ENCODE measurements at regions not wholly inside any gene's neighbourhood (a gene's known extent, or its start where the extent isn't known, plus 50 kb on each side); places are given as distances from the start of the nearest gene placed in this dataset.

GRCh38 chr3:124119056-124119716 lies 127.3 kb upstream of the ROPN1 start:
- Histone ChIP-seq H3K36me3 (ENCODE audit: control insufficient read depth, insufficient read depth, low read length) (no peaks in the 10 kb centered on the region), H3K4me3 (replicated peaks in 1 of 4; ENCODE audit: control extremely low read depth in 1 of 4, insufficient read depth in 1 of 4, low read depth in 3 of 4, low read length in 4 of 4) (no peak overlapping the region), H3K4me1 (ENCODE audit: control insufficient read depth, extremely low read depth, insufficient read depth, low read length) (peaks cover 33% of the 10 kb centered on the region), H3K27me3 (ENCODE audit: control insufficient read depth, insufficient read depth, low read length) (no peaks in the 10 kb centered on the region), H3K27ac (ENCODE audit: insufficient read depth, low read length) (peak overlapping the region; percentile 29), H3K9me3 (ENCODE audit: control insufficient read depth, insufficient read depth, low read depth, low read length) (no peaks in the 10 kb centered on the region), H2AFZ (ENCODE audit: low read length) (no peak overlapping the region), H3K9ac (ENCODE audit: insufficient read depth, low read length) (no peak overlapping the region), H3K4me2 (ENCODE audit: extremely low read depth, insufficient read depth, low read length) (peak overlapping the region; percentile 50), H3K79me2 (ENCODE audit: control insufficient read depth, insufficient read depth, low read length) (no peaks in the 10 kb centered on the region), H4K20me1 (ENCODE audit: control insufficient read depth, extremely low read depth, insufficient read depth, low read length) (no peaks in the 10 kb centered on the region)
- TF ChIP-seq EZH2 (IDR thresholded peaks at IDR 0.05; ENCODE audit: low read length, missing control alignments) = no peak
- TF ChIP-seq, protein P1, sequence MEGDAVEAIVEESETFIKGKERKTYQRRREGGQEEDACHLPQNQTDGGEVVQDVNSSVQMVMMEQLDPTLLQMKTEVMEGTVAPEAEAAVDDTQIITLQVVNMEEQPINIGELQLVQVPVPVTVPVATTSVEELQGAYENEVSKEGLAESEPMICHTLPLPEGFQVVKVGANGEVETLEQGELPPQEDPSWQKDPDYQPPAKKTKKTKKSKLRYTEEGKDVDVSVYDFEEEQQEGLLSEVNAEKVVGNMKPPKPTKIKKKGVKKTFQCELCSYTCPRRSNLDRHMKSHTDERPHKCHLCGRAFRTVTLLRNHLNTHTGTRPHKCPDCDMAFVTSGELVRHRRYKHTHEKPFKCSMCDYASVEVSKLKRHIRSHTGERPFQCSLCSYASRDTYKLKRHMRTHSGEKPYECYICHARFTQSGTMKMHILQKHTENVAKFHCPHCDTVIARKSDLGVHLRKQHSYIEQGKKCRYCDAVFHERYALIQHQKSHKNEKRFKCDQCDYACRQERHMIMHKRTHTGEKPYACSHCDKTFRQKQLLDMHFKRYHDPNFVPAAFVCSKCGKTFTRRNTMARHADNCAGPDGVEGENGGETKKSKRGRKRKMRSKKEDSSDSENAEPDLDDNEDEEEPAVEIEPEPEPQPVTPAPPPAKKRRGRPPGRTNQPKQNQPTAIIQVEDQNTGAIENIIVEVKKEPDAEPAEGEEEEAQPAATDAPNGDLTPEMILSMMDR (conservative IDR thresholded peaks at IDR 0.05 in 1 of 2, IDR thresholded peaks at IDR 0.05 in 1 of 2; ENCODE audit: low read depth in 1 of 2, low read length in 2 of 2) = no peak
- peak; percentile 76 to 91 for DNase-seq (ENCODE audit: low read depth in 2 of 2)

DNA sequence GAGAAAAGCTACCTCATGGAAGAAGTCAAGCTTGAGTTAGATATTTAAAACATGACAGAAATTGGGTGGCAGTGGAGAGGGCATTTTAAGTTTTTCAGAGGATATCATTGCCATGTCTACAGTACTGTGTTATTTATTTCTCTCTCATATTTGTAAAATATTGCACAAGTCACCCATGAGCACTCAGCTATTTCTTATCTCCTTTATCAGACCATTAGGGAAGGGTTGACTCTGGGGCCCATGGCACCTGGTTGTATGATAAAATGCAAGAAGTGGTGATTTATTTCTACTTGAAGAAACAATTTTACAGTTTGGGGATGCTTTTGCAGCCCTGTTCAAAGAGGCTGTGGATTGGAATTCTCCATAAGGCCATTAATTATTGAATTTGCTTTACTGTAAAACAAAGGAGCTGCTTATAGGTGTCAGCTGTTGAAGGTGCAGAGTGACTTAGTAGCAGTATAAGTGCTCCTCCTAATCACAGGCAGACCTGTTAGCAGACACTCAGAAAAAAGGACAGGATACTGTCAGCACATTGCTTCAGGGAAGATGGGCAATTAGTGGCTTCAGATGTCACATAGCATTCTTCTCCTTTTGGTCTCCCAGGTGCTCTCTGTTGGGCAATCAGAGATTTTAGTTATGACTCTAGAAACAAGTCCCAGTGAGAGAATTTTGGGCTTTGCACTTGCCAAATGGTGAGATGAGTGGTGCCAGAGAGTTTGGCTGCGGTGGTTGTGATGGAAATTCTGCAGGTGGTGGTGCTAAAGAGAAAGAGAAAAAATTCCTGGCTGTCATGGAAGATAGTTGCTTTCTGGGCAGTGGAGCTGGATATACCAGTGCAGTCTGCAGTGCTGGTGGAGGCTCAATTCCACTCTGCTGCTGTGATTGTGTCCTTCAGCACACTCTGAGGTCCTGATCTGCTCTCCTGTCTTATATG lies 129.7 kb upstream of the ROPN1 start:
- no peak for DNase-seq (ENCODE audit: low read depth in 2 of 2)
- no peak overlapping the region for H3K4me3 ChIP-seq (replicated peaks in 1 of 4; ENCODE audit: control extremely low read depth in 1 of 4, insufficient read depth in 1 of 4, low read depth in 3 of 4, low read length in 4 of 4)
- TF ChIP-seq, protein P1 (conservative IDR thresholded peaks at IDR 0.05 in 1 of 2, IDR thresholded peaks at IDR 0.05 in 1 of 2; ENCODE audit: low read depth in 1 of 2, low read length in 2 of 2) = no peak
- no peak for TF ChIP-seq EZH2 (IDR thresholded peaks at IDR 0.05; ENCODE audit: low read length, missing control alignments)
- H3K27ac ChIP-seq (ENCODE audit: insufficient read depth, low read length) = no peak overlapping the region
- peaks cover 28% of the 10 kb centered on the region for H3K4me1 ChIP-seq (ENCODE audit: control insufficient read depth, extremely low read depth, insufficient read depth, low read length)
- no peaks in the 10 kb centered on the region for H3K9me3 ChIP-seq (ENCODE audit: control insufficient read depth, insufficient read depth, low read depth, low read length)
- H2AFZ ChIP-seq (ENCODE audit: low read length) = no peak overlapping the region
- H3K79me2 ChIP-seq (ENCODE audit: control insufficient read depth, insufficient read depth, low read length) = no peaks in the 10 kb centered on the region
- H3K4me2 ChIP-seq (ENCODE audit: extremely low read depth, insufficient read depth, low read length) = no peak overlapping the region
- H3K27me3 ChIP-seq (ENCODE audit: control insufficient read depth, insufficient read depth, low read length) = no peaks in the 10 kb centered on the region
- H3K9ac ChIP-seq (ENCODE audit: insufficient read depth, low read length) = no peak overlapping the region
- H3K36me3 ChIP-seq (ENCODE audit: control insufficient read depth, insufficient read depth, low read length) = no peaks in the 10 kb centered on the region
- no peaks in the 10 kb centered on the region for H4K20me1 ChIP-seq (ENCODE audit: control insufficient read depth, extremely low read depth, insufficient read depth, low read length)

GRCh38 chr3:124125315-124125714 lies 133.4 kb upstream of the ROPN1 start:
- H3K9me3 ChIP-seq (ENCODE audit: control insufficient read depth, insufficient read depth, low read depth, low read length) = no peaks in the 10 kb centered on the region
- H3K27me3 ChIP-seq (ENCODE audit: control insufficient read depth, insufficient read depth, low read length) = no peaks in the 10 kb centered on the region
- H3K4me1 ChIP-seq (ENCODE audit: control insufficient read depth, extremely low read depth, insufficient read depth, low read length) = no peaks in the 10 kb centered on the region
- no peak overlapping the region for H3K4me3 ChIP-seq (replicated peaks in 1 of 4; ENCODE audit: control extremely low read depth in 1 of 4, insufficient read depth in 1 of 4, low read depth in 3 of 4, low read length in 4 of 4)
- DNase-seq (ENCODE audit: low read depth in 2 of 2) = no peak
- no peak overlapping the region for H2AFZ ChIP-seq (ENCODE audit: low read length)
- H3K36me3 ChIP-seq (ENCODE audit: control insufficient read depth, insufficient read depth, low read length) = no peaks in the 10 kb centered on the region
- H3K4me2 ChIP-seq (ENCODE audit: extremely low read depth, insufficient read depth, low read length) = no peak overlapping the region
- H3K27ac ChIP-seq (ENCODE audit: insufficient read depth, low read length) = no peak overlapping the region
- TF ChIP-seq, protein P1 (conservative IDR thresholded peaks at IDR 0.05 in 1 of 2, IDR thresholded peaks at IDR 0.05 in 1 of 2; ENCODE audit: low read depth in 1 of 2, low read length in 2 of 2) = no peak
- TF ChIP-seq EZH2 (IDR thresholded peaks at IDR 0.05; ENCODE audit: low read length, missing control alignments) = no peak
- H4K20me1 ChIP-seq (ENCODE audit: control insufficient read depth, extremely low read depth, insufficient read depth, low read length) = no peaks in the 10 kb centered on the region
- H3K79me2 ChIP-seq (ENCODE audit: control insufficient read depth, insufficient read depth, low read length) = no peaks in the 10 kb centered on the region
- no peak overlapping the region for H3K9ac ChIP-seq (ENCODE audit: insufficient read depth, low read length)

Measured in fibroblast of lung (primary cell).